CD4-positive, alpha-beta T cell treated with Interleukin-4 for 1 hour (primary cell): ENCODE measurements at regions not wholly inside any gene's neighbourhood (a gene's known extent, or its start where the extent isn't known, plus 50 kb on each side); places are given as distances from the start of the nearest gene placed in this dataset.
"Not testable (repeated sequence)": the region's sequence is repeated elsewhere in the genome, so short reads cannot be mapped to it uniquely, and the experiment has no call there.

ENCODE experiments used
- DNase-seq, 2 donors: peaks; one replicate each; pipeline ENCODE4 v3.0.0-alpha.2; 2020 to 2022

DNA sequence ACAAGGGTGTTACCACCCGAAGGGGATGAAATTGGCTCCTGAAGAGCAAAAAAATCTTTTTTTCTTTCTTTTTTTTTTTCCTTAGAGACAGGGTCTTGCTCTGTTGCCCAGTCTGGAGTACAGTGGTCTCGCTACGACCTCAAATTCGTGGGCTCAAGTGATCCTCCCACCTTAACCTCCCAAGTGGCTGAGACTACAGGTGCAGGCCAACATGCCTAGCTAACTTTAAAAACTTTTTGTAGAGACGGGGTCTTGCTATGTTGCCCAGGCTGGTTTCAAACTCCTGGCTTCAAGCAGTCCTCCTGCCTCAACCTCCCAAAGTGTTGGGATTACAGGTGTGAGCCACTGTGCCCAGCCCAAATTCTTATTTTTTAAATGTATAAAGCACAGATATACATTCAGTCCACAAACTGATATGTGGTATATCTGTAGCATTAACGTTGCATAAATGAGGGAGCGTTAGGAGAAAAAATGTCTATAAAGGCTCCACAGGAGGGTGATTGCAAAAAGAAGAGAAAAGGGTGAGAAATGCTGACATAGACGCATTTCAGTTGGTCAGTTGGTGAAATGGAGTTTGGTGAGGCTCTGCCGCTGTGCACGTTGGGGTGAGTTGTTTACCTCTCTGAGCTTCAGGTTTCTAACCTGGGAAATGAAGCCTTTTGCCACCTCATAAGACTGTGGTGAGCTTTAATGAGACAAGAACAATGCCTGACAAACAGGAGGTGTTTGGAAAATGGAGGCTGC lies 100.7 kb upstream of the PODXL start:
- no peak for DNase-seq

DNA sequence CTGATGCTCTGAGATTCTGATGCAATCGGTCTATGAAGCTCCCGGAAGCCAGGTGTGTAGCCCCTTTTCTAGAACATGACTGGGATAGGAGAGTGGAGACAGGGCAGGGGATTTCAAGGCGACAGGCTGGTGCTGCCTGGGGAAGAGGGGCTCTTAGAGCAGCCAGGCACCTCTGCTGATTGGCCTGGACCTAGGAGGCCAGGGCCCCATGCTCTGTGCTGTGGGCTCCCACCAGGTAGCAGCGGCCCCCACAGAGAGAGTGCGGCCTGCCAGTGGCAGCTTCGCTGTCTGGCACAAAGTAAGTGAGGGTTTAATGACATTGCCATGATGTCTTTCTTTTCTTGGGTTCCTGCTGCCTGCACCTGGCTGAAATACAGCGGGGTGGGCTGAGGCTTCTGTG lies 99.4 kb upstream of the PODXL start:
- no peak for DNase-seq

DNA sequence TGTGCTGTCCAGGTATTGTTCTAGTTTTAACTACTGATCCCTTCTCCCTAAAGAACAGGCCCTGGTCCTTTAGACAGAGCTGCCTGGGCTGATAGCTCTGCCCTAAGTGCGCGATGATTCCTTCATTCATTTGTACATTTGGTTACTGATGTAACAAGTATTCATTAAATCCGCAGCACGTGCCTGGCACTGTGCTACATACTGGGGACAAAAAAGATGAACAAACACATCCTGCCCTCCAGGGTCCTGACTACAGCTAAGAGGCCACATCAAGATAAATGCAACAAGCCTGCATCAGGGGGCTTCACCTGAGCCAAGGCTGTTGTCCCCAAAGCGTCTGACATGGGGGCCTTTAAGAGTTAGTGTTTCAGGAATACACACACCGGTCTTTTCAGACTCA lies 99.0 kb upstream of the PODXL start:
- no peak for DNase-seq

DNA sequence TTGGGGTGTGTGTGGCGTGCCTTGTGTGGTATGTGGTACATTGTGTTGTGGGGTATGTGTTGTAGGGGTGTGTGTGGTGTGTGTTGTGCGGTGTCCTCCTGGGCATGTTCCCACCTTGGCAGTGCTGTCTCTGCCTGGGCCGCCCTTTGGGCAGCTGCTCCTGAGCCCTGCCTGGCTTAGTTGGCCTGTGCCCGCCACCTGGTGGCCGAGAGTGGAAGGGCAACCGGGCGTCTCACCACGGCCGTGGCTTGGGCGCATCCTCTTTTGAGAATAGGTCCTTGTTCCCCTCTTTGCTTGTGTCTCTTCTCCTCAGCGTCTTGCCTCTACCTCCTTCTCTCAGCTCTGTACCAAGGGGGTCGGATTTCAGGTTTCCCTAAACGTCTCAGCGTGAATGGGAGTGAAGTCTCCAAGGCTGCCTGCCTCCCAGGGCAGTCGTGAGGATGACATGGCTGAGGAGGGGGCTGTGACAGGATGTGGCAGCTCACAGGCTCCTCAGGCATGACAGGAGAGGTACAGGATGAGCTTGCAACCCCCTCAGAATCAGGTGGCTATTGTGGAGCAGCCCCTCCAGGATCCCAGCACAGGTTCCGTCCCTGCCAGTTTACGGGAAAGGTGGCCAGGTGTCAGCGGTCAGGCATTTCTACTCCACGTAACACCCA lies 98.4 kb upstream of the PODXL start:
- peak; percentile 68 to 71 for DNase-seq

DNA sequence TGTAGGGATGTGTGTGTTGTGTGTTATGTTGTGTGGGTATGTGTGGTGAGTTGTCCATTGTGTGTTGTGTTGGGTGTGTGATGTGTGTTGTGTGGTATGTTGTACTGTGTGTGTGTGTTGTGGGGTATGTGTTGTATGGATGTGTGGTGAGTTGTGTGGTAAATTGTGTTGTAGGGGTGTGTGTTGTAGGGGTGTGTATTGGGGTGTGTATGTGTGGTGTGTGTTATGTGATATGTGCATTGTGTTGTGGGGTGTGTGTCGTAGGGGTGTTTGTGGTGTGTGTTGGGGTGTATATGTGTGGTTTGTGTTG lies 97.8 kb upstream of the PODXL start:
- DNase-seq: no peak

DNA sequence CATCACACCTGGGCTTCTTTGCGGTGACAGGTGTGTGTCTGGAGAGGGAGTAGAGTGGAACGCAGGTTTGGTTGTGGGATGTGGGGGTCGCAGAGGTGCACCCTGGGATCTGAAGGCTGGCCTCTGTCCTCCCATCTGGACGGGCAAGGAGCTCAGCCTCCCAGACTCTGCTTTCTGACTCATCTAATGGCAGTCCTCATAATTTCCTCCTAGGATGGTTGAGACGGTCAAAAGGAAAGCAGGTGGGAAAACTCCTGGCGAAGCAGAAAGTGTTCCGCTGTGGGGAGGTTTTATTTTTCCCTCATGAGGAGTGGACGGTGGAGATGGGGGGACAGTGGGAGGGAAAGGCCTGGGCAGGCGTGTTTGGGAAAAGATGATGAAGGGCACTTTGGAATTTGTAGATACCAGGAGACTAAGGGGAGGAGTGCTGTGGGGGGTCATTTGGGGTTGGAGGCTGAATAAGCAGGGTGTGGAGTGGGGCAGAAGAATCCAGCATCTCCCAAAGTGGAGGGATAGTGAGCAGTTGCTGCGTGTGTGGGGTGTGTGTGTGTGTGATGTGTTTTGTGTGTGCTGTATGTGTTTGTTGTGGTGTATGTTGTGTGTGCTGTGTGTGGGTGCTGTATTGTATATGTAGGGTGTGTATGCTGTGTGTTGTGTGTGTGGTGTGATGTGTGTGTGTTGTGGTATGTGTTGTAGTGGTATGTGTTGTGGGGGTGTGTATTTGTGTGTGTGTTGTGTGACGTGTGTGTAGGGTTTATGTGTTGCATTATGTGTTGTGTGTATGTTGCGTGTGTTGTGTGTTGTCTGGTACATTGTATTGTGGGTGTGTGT lies 97.2 kb upstream of the PODXL start:
- DNase-seq: no peak

DNA sequence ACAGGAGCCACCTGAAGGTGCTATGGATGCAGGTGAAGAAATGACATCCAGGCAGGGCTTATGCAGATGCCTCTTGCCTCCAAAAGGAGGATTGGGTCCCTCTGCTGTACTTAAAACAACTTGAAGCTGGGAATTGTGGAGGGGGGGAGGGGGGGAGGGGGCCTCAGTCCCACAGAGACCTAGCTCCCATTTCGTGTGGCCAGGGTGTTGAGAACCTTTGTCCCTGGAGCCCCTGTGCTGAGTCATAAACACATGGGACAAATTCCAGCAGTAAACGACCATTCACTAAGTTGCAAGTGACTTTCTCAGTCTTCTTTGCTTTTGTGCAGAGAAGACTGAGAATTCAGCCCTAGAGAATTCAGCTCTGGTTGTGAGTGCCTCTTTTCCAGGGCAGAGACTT lies 96.5 kb upstream of the PODXL start:
- no peak for DNase-seq

DNA sequence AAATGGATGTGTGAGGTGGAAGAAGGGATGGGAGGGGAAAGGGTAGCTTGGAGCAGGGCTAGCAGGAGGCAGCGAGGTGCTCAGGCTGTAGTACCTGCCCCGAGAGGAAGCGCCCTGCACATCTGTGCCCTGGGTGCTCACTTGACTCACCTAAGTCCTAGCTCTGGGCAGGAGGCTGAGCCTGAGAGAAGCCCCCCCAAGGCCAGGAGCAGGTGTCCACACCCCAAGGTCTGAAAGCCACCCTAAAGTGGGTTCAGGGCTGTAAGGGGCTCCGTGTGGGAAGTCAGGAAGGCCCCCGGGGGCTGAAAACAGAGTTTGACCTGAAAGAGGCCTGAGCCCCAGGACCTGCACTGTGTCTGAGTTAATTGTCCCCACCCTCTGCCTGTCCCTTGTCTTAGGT lies 95.8 kb upstream of the PODXL start:
- no peak for DNase-seq

DNA sequence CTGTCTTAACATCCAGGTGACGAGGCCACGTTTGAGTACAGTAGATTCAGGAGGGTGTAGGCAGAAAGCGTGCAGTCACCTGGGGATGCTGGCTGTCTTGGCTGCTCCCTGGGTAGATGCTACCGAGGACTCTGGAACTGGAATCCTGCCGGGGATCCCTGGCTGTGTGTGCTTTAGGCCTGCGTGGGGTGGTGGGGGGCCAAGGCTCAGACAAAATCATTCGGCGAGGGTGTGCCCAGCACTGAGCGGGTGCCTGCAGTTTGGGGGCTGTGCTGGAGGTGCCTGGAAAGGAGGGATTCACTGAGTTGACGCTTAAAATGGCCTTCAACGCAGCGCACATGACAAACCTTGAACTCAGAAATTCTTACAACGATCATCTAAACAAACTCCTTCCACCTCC lies 93.5 kb upstream of the PODXL start:
- no peak for DNase-seq

DNA sequence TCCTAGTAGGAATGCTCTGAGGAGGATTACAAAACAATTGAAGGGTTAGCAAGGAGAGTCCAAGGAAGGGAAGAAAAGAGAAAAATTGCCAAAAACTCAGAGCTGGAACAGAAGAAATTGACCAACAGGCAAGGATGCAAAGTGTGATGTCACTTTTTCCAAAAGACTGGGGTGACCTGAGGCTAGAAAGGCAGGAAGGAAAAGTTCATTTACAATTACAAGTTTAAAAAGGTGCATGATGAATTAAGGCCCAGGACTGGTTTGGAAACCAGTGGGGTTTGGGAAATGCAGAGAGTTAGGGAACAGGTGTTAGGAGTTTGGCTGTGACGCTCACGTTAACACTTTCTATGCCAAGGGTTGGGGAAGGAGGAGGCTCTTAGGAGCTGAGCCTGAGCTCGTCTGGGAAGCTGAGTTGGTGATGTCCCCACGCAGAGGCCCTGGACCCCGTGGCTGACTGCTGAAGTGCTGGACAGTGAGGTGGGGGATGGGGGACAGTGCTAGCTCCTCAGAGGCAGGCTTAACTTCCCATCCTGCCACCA lies 92.6 kb upstream of the PODXL start:
- no peak for DNase-seq

DNA sequence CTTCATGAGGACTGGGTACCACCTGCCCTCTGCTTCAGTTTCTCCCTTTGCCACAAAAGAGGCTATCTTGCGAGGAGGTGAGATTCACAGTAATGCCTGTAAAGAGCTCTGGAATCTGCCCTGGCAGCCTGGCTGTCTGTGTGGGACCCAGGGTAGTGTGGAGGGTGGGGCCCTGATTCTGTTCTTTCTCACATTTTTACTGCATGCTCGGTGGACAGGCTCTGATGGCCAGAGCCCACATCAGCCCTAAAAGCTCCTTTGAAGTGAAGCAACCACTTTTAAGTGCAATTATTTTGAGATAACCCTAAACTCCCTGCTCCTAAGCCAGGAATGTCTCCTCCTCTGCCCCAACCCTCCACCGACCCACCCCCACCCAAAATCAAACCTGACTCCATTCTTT lies 92.1 kb upstream of the PODXL start:
- no peak for DNase-seq

DNA sequence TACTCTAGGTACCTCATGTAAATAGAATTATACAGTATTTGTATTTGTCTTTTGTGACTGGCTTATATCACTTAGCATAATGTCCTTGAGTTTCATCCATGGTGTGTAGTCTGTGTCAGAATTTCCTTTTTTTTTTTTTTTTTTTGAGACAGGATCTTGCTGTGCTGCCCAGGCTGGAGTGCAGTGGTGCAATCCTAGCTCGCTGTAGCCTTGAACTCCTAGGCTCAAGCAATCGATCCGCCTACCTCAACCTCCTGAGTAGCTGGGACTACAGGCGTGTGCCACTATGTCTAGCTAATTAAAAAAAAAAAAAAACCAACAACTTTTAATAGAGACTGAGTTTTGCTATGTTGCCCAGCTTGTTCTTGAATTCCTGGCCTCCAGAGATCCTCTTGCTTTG lies 89.8 kb upstream of the PODXL start:
- DNase-seq: no peak

DNA sequence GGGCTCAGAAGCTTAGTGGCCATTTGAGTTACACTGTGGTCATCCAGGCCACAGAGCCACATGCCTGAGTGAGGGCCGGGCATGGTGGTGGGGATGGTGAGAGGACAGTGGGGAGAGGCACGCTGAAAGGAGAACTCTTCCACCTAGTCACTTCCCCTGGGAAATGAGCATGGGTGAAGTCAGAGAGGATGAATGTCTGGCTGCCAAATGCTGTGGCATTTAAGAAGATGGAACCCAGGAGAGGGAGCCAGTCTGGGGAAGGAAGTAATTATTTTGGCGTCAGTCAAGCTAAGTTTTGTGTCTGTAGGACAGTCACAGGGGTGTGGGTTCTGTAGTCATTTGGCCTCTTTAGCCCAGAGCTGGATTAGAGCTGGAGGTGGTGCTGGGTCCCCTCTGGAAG lies 86.0 kb upstream of the PODXL start:
- no peak for DNase-seq

DNA sequence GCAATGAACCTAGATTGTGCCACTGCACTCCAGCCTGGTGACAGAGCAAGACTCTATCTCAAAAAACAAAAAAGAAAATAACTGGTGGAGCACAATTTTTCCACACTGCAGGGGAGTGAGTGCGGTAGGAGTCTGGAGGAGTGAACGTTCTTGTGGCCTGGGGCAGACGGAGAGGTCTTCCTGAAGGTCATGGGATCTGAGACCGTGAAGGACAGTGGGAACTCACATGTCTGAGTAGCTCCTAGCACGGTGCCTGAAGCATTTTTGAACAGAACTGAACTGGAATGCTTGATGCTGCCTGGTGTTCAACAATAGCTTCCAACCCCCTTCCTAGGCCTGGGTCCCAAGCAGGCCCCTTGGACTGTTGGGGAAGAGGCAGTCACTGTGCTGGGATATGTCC lies 84.3 kb upstream of the PODXL start:
- DNase-seq: no peak

DNA sequence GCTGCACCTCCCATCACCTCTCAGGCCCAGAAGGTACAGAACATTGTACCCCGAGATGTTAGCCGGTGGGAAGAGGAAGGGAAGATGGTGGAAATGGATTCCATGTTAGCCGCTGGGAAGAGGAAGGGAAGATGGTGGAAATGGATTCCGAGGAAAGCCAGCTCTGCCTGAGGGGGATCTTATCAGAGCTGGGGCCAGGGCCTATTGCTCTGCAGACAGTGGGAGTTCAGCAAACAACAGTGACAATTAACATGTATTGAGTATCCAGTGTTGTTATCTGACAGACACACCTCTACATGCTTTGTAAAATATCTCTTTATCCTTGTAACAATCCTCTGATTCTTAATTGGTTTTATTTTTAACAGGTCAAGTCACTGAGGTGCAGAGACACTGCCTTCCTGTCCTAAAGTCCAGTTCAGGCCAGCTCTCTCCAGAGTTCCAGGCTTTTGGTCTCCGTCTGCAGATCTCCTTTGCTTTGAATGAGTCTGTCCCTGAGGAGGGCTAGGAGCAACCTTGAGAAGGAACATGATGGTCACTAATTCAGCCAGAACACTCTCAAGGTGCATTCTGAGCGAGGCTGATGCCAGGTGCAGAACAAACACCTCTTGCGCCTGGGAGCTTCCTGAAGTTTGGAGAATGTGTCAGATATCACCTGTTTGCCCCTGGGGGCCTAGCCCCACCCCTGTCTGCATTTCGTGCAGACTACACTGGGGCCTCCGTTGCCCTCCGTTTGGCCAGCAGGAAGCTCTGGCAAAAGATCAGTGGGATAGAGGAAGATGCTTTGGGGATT lies 82.4 kb upstream of the PODXL start:
- no peak for DNase-seq

DNA sequence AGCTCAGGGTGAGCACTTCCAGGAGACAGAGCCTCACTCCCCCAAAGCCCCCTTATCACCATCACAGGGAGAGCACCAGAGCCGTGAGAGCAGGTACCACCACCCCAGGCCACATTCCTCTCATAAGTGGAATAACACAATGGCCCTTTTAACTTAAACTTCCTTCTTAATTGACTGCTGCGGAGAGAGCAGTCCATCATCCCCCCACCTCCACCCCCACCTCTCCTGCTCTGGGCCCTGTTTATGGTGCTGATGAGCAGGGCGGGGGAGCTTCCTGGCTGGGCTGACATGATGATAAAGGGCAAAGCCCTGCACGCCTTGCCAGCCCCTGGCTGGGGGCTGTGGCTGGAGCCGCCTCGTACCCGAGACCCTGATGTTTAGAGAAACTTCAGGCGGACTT lies 81.4 kb upstream of the PODXL start:
- DNase-seq: no peak

DNA sequence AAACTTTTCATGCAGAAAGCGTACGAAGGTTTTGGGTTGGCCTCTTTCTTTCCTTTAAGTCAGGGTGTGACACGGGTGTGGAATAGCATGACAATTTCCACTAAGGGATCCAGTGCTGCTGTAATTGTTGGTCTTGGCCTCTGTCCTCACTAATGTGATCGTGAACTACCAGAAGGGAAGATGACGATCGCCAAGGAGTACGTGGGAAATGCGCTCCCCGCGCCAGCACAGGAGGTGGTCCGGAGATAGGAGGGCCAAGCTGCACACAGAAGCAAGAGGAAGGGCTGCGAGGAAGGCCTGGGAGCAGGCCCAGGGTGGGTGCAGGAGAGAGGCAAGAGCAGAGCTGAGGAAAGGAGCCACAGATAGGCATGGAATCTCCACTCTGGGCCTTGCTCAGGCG lies 79.7 kb upstream of the PODXL start:
- no peak for DNase-seq

DNA sequence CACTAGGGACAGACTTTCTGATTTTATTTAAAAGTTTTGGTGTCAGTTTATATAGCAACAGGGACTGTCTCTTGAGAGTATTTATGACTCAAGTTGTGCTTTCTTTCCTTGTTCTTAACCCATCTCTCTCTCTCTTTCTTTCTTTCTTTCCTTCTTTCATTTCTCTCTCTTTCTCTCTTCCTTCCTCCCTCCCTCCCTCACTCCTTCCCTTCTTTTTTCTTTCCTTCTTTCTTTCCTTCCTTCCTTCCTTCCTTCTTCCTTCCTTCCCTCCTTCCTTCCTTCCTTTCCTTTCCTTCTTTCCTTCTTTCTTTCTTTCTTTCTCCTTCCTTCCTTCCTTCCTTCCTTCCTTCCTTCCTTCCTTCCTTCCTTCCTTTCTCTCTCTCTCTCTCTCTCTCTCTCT lies 77.8 kb upstream of the PODXL start:
- not testable (repeated sequence) for DNase-seq

DNA sequence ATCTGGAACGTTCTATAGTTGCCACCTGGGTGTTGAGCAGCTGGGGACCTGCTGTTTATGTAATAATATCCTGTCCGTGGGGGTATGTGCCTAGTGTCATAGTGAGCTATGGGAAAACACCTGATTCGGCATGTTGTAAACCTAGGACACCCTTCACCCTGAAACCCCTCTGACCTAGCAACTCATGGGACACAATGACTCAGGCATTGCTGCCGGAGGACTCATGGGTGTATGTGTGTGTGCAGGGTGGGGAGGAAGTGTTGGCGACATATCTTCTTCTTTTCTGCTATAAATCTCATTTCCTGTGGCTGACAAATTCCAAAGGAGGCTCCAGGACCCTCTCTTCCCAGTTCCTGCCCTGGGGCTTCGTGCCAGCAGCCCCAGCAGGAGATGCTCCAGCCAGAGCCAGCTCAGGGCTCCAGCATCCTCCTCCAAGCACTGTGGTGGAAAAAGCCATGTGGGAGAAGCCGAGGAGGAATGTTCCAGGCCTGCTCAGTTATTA lies 77.0 kb upstream of the PODXL start:
- DNase-seq: no peak

DNA sequence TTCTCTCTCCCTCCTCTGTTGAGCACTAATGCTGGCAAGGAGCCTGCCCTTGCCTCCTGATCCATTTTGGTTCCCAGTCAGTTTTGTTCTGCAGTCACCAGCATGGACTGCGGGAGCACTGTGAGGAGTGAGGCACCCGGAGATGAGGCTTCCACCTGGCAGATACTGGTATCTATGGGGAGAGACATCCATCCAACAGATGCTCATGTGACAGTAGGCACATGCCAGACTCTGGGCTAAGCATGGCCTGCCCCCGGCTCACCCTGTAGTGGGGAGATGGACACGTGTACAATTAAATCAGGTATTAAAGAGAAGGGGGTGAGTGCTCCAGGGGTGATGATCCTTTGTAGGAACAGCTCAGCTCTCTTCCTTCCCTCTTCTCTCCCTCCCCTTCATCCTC lies 74.0 kb upstream of the PODXL start:
- DNase-seq: no peak

DNA sequence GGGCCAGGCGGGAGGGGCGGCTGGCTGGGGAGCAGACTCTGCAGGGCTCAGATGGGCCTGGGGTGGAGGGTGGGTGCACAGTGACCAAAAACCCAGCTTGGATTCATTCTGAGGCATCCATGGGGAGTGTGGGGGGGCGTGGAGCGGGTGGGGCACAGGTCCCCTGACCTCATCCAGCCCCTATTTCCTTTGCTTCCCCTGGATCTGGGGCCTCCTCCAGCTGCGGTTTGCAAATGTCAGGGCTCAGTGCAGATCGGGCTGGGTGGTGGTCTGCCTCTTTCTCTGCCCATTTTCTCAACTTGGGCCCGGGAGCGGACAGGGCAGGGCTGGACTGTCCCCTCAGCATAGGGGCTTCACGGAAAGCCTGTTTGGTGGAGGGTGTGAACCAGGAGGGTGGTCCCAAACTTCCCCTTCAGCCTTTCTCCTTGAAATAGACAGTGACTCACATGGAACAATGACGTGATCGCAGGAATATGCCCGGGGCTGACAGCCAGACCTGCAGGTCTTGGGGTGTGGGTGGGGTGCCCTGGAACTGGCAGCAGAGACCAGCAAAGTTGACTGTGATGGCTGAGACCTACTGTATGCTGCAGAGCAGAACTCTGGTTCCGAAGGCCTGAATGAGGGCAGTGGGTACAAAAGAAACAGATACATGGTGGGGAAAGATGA lies 72.9 kb upstream of the PODXL start:
- DNase-seq: no peak

DNA sequence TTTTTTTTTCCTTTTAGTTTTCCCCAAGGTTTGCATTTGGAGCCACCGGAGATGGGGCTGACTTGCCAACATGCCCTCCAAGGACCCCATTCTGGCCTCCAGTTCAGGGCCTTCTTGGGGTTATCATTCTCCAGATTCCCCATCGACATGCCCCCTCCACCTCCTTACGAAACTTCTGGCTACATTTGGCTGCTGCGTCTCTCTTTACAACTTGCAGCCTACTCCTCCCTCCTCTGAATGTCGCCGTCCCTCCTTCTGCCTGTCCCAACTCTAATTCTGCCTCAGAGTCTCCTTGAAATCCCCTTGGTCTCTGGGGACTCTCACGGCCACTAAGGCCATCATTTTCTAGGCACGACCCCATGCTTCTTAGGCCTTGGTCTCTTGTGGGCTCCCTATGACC lies 72.2 kb upstream of the PODXL start:
- DNase-seq: no peak
